B cell (primary cell): ENCODE measurements at regions not wholly inside any gene's neighbourhood (a gene's known extent, or its start where the extent isn't known, plus 50 kb on each side); places are given as distances from the start of the nearest gene placed in this dataset.

Experiments
- ATAC-seq: fragments of 200-7000 bp; cut with Tn5 transposase; one replicate; pipeline ENCODE4 v1.10.0; 2021; ENCODE audit warnings: low read depth, mild to moderate bottlenecking, moderate number of reproducible peaks, moderate library complexity
- CTCF ChIA-PET: fragments of 350-600 bp; sonication (Branson Sonifier 250); formaldehyde crosslinking; loops from one replicate; lab custom pipeline; 2021; ENCODE audit warnings: antibody characterized with exemption, inconsistent platforms; lab: Charles Lee
- POLR2A ChIA-PET: fragments of 350-600 bp; sonication (Branson Sonifier 250); formaldehyde crosslinking; loops from one replicate; lab custom pipeline; 2021; ENCODE audit warnings: antibody characterized with exemption; lab: Charles Lee
- DNase-seq: peaks from one replicate; pipeline ENCODE4 v3.0.0; 2013
- H2AFZ ChIP-seq: 2 replicates; pipeline ENCODE4 v1.6.1; 2012; ENCODE audit warnings: mild to moderate bottlenecking, low read depth, low read length; ENCODE audit not compliant: insufficient read depth, poor library complexity, severe bottlenecking
- H3K27ac ChIP-seq, 2 donors: 1 replicate in 1 of 2; 2 replicates in 1 of 2; pipeline ENCODE4 v1.5.1; 2012 to 2013; ENCODE audit warnings: low read length in 2 of 2, mild to moderate bottlenecking in 2 of 2, moderate library complexity in 1 of 2
- H3K27me3 ChIP-seq, 4 experiments: fragments of 200-600 bp in 1 of 4; sonication (generic) in 1 of 4; replicated peaks in 1 of 4; 1 replicate in 2 of 4; 2 replicates in 2 of 4; pipeline versions ENCODE4 v1.6.1 to v1.7.0; 2013 to 2016; ENCODE audit warnings: low read length in 3 of 4, mild to moderate bottlenecking in 2 of 4, mixed read lengths in 1 of 4, moderate library complexity in 1 of 4; ENCODE audit not compliant: insufficient read depth in 4 of 4, control insufficient read depth in 3 of 4; ENCODE audit errors: control extremely low read depth in 1 of 4
- H3K36me3 ChIP-seq, 2 experiments: replicated peaks in 1 of 2; 1 replicate in 1 of 2; 2 replicates in 1 of 2; pipeline versions ENCODE4 v1.6.1 to v1.7.1; 2013; ENCODE audit warnings: low read length in 1 of 2; ENCODE audit not compliant: insufficient read depth in 2 of 2, control insufficient read depth in 1 of 2; ENCODE audit errors: control extremely low read depth in 1 of 2, extremely low read depth in 1 of 2
- H3K4me1 ChIP-seq, 2 donors: fragments of 200-600 bp in 1 of 2; sonication (generic) in 1 of 2; 1 replicate in 1 of 2; 2 replicates in 1 of 2; pipeline versions ENCODE4 v1.5.1 to v1.6.1; 2013 to 2017; ENCODE audit warnings: low read length in 2 of 2; ENCODE audit not compliant: control insufficient read depth in 2 of 2, insufficient read depth in 2 of 2
- H3K4me2 ChIP-seq: replicated peaks from 2 replicates; pipeline ENCODE3; 2012; ENCODE audit warnings: mild to moderate bottlenecking, low read depth, low read length; ENCODE audit not compliant: poor library complexity, severe bottlenecking
- H3K4me3 ChIP-seq, 5 experiments: fragments of 200-600 bp in 1 of 5; sonication (generic) in 1 of 5; 1 replicate in 3 of 5; 2 replicates in 2 of 5; pipeline versions ENCODE4 v1.5.1 to v1.7.0; 2011 to 2016; ENCODE audit warnings: low read length in 4 of 5, mild to moderate bottlenecking in 4 of 5, low read depth in 2 of 5, control low read depth in 1 of 5, moderate library complexity in 1 of 5; ENCODE audit not compliant: insufficient read depth in 1 of 5; ENCODE audit errors: control extremely low read depth in 1 of 5, extremely low read depth in 1 of 5
- H3K79me2 ChIP-seq: fragments of 200-600 bp; sonication (generic); one replicate; pipeline ENCODE4 v1.6.0; 2016; ENCODE audit warnings: low read length; ENCODE audit not compliant: control insufficient read depth, insufficient read depth
- H3K9ac ChIP-seq: fragments of 200-600 bp; sonication (generic); 2 replicates; pipeline ENCODE4 v1.6.1; 2017; ENCODE audit warnings: mild to moderate bottlenecking, low read length, moderate library complexity
- H3K9me3 ChIP-seq, 3 donors: one replicate each; pipeline versions ENCODE4 v1.6.1 to v1.7.1; 2013; ENCODE audit warnings: low read length in 2 of 3; ENCODE audit not compliant: control insufficient read depth in 2 of 3, insufficient read depth in 1 of 3; ENCODE audit errors: control extremely low read depth in 1 of 3
- H4K20me1 ChIP-seq: 2 replicates; pipeline ENCODE4 v1.6.0; 2012; ENCODE audit warnings: mild to moderate bottlenecking, low read length; ENCODE audit not compliant: insufficient read depth, control insufficient read depth, poor library complexity, severe bottlenecking
- H3K27ac Mint-ChIP-seq: one replicate; pipeline ENCODE4 v1.8.0; 2021; ENCODE audit warnings: mixed read lengths
- H3K27me3 Mint-ChIP-seq: one replicate; pipeline ENCODE4 v1.8.0; 2021; ENCODE audit warnings: mixed read lengths
- H3K4me1 Mint-ChIP-seq: one replicate; pipeline ENCODE4 v1.8.0; 2021; ENCODE audit warnings: mixed read lengths
- H3K4me3 Mint-ChIP-seq: one replicate; pipeline ENCODE4 v1.8.0; 2021; ENCODE audit warnings: mixed read lengths
- H3K9me3 Mint-ChIP-seq: one replicate; pipeline ENCODE4 v1.8.0; 2022; ENCODE audit warnings: mixed read lengths; ENCODE audit not compliant: insufficient read depth
- EZH2 ChIP-seq: IDR thresholded peaks from 2 replicates; pipeline ENCODE4 v1.6.1; 2012; ENCODE audit warnings: borderline replicate concordance, low read depth, mild to moderate bottlenecking, moderate library complexity, low read length; ENCODE audit not compliant: insufficient read depth, poor library complexity, severe bottlenecking
- WGBS: methylation state at CpG from one replicate; pipeline ENCODE4 v1.1.5; 2013; ENCODE audit warnings: missing lambda C conversion rate; ENCODE audit not compliant: insufficient coverage; 5-methylcytosine and 5-hydroxymethylcytosine counted together
- intact Hi-C: fragments of 100-400 bp; cut with micrococcal nuclease; formaldehyde crosslinking; loops from one replicate; pipeline ENCODE4 v1.10.0; 2022
- TF ChIP-seq, protein P1 (sequence below): fragments of 200-600 bp; IDR thresholded peaks from one replicate; pipeline ENCODE4 v1.8.0; 2022; ENCODE audit warnings: antibody characterized with exemption, mild to moderate bottlenecking

DNA sequence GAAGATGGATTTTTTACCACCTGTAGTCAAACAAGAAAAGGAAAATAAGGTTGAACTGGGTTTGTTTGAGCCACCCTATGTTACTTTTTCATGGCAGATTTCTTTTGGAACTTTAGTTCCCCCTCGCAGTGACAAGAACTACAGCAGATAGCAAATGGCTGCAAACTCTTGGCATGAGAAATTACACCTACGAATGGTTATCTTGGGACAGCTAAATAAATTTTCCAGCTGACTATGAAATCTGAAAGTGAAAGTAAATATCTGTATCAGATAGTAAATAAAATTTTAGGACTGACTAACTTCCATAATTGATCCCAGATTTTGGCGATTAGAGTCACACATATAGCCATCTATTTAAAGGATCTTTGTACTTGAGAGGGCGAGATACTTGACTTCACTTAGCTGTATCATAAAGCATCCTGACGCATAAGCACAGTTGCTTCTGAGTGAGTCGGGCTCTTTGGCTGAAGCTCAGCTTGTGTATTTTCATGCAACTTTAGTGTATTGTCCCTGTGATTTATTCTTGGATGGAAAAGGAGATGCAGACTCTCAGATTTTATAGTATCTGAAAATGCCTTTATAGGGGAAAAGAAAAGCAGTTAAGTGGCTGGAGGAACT is 125.3 kb upstream of the B3GAT2 start:
- CTCF ChIA-PET: no interaction called here

DNA sequence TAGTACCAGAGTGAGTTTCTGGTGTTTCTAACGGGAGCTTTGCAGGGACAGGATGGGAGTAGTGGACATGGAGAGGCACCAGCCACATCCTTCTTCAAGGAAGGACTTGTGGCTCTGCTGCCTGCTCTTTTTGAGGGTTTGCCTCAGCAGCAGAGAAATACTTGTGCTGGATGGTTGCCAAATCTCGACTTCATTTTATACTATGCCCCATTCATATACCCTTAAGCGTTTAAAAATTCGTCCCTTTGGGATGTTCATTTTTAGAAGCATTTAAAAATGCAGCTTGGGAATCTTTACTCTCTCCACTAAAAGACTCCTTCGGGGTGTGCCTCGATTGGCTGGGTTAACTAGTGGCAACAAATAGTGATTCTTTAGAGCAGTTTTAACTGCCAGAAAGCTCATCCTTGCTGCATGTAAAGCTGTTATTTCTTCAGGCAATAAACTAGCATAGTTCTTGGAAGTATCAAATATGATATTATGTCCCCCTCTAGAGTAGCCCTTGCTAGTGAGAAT is 126.5 kb upstream of the B3GAT2 start:
- Mint-ChIP-seq H3K9me3 (peaks cover 4% of the 10 kb centered on the region), H3K4me1 (no peaks in the 10 kb centered on the region), H3K4me3 (no peak overlapping the region), H3K27me3 (peaks cover 9% of the 10 kb centered on the region), H3K27ac (no peak overlapping the region)
- CTCF ChIA-PET: no interaction called here
- Histone ChIP-seq H3K27ac (no peak overlapping the region), H3K4me1 (no peaks in the 10 kb centered on the region), H3K4me3 (no peak overlapping the region), H2AFZ (no peak overlapping the region), H3K9me3 (peaks cover 0 to 3% (median under 1%) of the 10 kb centered on the region in 3 donors), H4K20me1 (no peaks in the 10 kb centered on the region), H3K79me2 (no peaks in the 10 kb centered on the region), H3K4me2 (no peak overlapping the region), H3K36me3 (no peaks in the 10 kb centered on the region), H3K9ac (no peak overlapping the region), H3K27me3 (peaks cover 0 to 4% (median 0%) of the 10 kb centered on the region in 4 experiments)
- intact Hi-C loops: no loop called here
- no peak for ATAC-seq
- DNase-seq: no peak
- TF ChIP-seq, protein P1, sequence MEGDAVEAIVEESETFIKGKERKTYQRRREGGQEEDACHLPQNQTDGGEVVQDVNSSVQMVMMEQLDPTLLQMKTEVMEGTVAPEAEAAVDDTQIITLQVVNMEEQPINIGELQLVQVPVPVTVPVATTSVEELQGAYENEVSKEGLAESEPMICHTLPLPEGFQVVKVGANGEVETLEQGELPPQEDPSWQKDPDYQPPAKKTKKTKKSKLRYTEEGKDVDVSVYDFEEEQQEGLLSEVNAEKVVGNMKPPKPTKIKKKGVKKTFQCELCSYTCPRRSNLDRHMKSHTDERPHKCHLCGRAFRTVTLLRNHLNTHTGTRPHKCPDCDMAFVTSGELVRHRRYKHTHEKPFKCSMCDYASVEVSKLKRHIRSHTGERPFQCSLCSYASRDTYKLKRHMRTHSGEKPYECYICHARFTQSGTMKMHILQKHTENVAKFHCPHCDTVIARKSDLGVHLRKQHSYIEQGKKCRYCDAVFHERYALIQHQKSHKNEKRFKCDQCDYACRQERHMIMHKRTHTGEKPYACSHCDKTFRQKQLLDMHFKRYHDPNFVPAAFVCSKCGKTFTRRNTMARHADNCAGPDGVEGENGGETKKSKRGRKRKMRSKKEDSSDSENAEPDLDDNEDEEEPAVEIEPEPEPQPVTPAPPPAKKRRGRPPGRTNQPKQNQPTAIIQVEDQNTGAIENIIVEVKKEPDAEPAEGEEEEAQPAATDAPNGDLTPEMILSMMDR: no peak
- no peak for TF ChIP-seq EZH2
- POLR2A ChIA-PET: no interaction called here
- no CpG with 5 or more reads among the region's 6 CpGs for WGBS

More for the DNA sequence above, 125.3 kb upstream of the B3GAT2 start:
- TF ChIP-seq, protein P1: no peak
- no peak for TF ChIP-seq EZH2
- H3K79me2 ChIP-seq: no peaks in the 10 kb centered on the region
- peaks cover 0 to 4% (median 0%) of the 10 kb centered on the region in 4 experiments for H3K27me3 ChIP-seq
- no peak overlapping the region for H3K4me3 ChIP-seq
- no peak overlapping the region for H3K27ac ChIP-seq
- peaks cover 11% of the 10 kb centered on the region for H3K9me3 Mint-ChIP-seq
- H3K9me3 ChIP-seq: peaks cover 3 to 9% (median 4%) of the 10 kb centered on the region in 3 donors
- H3K9ac ChIP-seq: no peak overlapping the region
- DNase-seq (no peak), ATAC-seq (no peak)
- H2AFZ ChIP-seq: no peak overlapping the region
- no peak overlapping the region for H3K27ac Mint-ChIP-seq
- intact Hi-C loops: no loop called here
- H3K4me1 ChIP-seq: no peaks in the 10 kb centered on the region
- POLR2A ChIA-PET: no interaction called here
- 88% methylated on average over 3 of the region's 6 CpGs for WGBS
- no peak overlapping the region for H3K4me2 ChIP-seq
- no peak overlapping the region for H3K4me3 Mint-ChIP-seq
- no peaks in the 10 kb centered on the region for H3K36me3 ChIP-seq
- no peaks in the 10 kb centered on the region for H4K20me1 ChIP-seq
- peaks cover 6% of the 10 kb centered on the region for H3K27me3 Mint-ChIP-seq
- H3K4me1 Mint-ChIP-seq: no peaks in the 10 kb centered on the region
